Activated CD8-positive, alpha-beta memory T cell treated with anti-CD3 and anti-CD28 coated beads, Interleukin-2, amount 50 U/mL, for 48 hours (primary cell): ENCODE measurements at regions not wholly inside any gene's neighbourhood (a gene's known extent, or its start where the extent isn't known, plus 50 kb on each side); places are given as distances from the start of the nearest gene placed in this dataset.
A peak's percentile ranks its signal among the peaks of the same experiment; 100 is the strongest.

Experiments used
- DNase-seq: peaks from one replicate; pipeline ENCODE4 v3.0.0-alpha.2; 2020

DNA sequence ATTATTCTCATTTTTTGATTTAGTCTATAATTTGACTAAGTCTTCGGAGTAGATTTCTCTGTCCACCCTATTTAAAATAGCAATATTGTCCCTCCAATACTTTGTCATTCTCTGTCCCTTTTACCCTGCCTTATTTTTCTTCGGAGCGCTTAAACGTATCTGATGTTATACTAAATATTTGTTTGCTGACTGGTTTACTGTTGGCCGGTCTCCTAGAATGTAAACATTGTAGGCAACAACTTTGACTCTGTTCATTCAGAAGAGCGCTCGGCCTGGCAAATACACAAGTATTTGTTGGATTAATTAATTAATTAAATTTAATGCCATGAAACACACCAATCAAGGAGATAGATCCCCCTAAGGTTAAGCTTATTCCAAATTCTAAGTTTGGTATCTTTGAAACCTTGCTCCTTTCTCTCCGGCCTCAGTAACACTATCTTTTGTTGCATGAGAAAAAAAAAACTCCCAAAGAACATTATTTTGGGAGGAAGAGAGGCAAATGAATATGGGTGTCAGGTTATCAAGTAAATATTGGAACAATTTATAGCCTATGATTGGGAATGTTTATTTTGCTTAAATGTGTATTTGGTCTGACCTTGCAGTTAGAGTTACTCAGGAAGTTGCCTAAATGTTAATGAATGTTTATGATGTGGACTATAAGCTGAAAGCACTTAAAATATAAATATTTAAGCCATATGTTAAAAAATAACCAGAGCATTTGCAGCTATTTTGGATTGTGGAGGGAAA is 231.1 kb downstream of the SOX4 start:
- no peak for DNase-seq

DNA sequence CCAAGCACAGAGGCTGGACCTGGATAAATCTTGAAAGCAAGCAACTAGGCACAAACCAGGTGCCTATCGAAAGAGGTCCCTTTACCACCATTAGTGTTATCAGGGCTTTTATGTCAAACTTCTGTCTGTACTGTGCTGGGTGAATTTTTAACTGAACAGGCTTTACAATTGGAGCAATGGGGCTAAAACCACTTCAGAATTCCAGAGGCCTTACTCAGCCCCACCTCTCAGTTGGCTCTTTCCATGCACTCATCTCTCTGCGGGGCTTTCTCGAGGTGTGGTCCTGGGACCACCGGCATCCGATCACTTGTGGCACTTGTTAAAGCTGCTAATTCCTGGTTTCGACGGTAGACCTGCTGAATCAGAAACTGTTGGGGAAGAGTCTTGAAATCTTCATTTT is 232.5 kb downstream of the SOX4 start:
- DNase-seq: no peak

DNA sequence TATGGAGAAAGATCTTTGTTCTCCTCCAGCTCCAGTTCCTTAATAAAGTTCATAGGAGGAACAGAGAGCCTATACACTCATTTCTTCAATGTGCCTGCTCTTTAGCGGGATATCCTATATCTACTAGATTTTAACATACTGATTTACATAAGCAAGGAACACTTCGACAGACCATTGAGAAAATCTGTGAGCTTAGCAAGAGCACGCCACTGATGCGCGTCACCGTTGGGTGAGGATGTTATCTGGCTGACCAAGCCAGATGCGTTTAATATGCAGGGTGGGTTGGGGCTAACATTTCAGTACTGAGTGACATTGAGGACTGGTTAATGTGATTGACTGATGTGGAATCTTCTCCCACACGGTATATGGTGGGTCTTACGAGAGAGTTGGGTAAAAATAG is 233.4 kb downstream of the SOX4 start:
- DNase-seq: no peak

DNA sequence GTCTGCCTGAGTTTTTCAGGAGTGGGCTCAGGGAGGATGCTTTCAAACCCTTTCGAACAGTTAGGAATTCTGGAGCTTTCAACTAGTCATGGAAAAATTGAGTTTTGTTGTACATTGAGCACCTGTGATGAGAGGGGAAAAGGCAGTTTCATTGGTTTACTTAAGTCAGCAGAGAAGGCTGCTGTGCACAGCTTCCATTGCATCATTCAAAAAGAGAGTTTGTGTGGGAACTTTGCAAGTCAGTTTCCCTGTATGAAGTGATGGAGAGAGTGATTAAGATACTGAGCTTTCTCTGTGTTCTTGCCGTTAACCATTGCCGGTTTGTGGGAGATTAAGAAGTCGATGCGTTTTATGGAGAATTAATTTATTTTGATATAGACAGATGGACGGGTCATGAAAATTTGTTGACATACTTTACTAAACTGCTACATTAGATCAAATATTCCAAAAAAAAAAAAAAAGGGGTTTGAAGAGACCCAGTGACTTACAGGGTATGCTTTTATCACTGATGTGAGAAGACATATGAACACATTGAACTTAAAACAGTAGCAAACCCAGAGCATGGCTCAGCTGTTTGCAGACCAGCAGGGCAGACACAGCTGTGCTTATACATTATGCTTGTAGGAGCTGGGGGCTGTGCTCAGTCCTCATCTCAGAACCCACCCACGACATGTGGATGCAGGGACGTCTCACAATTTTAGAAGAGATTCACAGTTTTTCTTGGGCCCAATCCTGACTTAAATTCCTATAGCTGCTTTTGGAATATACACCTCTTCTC is 234.1 kb downstream of the SOX4 start:
- DNase-seq: no peak

DNA sequence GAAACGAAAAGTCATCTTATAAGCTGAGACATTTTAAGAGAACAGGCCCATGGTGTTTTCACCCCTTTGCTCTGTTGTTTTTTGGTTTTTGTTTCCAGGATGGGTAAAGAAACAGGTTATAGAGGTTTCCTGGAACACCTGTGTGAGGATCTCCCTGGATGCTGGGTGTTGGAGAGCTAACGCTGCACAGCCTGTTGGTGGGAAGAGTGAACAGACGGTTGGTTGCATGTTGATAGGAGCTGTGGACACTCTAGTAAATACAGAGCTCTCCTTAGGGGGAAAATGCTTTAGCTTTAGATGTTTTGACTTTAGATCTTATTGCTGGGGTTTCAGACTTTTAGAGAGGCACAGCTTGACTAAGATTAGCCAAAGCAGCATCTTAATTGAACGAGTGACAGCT is 235.2 kb downstream of the SOX4 start:
- no peak for DNase-seq

DNA sequence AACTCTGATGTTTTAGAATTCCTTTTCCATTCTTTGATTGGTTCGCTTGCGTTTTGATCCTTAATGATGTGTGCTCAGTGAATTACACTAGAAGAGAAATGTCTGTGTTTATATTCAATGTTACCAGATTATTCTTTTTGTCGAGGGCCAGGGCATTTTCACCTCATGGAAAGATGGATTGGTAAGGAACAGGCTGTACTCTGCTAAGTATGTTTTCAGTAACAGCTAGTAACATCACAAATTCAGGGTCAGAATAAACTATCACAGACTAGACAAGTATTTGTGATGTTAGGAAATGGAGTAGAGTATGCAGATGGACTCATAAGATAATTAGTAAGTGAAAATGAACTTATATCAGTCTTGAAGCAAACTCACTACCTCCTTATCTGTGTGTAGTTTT is 235.6 kb downstream of the SOX4 start:
- no peak for DNase-seq

DNA sequence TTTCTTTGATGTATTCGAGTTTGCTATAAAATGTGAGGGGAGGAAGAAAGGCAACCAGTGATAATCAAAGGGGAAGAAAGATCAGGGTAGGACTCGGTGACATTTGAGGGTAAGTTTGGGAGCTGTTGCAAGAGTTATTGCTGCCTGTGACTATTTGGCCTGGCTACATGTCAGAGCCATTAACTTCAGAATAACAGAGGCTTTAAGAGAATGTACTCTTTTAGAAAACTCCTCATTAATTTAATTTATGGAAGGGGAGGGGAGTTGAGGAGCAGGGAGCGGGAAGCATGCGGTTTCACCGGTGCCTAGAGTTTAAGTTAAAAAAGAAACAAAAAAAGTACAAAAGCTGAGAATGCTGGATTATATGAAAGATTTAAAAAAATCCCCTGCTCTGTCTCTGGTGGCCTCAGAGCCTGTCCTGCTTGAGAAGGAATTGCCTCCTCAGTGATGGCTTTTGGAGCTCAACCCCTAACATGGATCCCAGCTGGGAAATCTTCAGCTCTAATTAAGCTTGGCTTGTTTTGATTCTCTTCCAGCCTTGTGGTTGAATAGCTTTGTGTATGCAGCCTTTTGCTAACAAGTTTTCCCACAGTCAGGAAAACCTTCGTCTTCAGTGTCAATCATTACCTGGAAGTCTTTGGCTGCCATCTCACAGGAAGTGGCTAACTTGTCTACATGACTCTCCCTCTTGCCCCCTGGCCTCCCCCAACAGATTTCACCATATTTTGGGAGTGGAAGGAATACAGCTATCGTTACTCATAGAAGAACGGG is 238.2 kb downstream of the SOX4 start:
- no peak for DNase-seq

DNA sequence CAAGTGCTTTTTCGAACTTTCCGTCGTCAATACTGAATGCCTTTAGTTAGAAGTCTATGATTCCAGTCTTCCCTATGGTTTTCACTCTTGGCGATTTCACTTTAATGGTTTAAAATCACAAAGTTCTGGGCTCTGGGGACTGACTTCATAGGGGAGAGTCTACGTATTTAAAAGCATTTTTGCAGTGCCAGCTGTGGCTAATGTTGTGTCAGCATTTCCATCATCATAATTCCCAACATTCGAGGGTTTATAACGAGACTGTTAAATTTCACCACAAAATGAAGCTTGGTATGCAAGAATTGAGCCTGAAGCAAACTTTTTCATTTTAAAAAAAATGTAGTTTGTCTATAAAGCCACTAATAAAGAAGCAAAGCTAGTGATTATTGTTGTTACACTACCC is 242.7 kb downstream of the SOX4 start:
- no peak for DNase-seq

DNA sequence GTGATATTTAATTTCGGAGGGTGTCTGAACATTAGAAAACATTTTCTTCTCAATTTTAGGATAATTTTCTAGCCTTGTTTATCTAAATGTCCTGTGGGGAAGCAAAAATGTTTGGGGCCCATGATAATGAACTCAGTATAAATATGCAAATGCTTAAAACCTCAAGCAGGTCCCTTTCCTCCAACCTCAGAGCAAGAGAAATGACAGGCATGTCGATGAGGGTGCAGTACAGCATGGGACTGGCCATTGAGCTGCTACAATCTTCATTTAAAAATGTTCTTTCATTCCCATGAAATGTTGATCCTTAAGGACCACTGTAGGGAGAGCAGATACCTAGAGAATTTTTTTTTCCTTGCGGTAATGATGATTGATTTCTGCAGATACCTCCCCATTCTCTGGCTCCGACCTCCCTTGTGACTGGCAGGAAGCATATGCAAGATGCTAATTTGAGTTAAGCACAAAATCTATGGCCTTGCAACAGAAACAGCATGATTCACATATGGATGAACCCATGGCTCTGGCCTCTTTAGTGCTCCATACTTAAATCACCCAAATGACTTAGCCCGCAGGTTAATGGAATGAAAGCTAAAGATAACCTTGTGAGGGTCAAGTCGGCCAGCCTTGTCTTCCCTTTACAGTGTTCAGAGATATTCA is 243.3 kb downstream of the SOX4 start:
- no peak for DNase-seq

DNA sequence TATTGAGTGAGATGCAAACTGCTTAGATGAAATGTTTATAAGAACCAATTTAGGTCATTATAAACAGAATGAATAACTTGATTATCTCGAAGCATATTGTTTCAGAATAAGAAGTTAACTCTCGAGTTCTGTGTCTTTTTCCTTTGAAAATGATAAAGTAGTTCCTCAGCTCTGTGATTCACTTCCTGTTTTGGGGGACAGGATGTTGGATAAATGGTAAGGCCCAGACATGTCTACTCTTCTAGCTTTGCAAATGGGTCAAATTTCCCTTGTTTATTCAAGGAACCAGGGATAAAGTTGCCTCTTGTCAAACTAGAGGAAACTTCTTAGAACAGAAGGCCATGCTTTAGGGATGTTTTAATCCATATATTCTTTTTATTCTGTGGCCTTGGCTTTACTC is 246.9 kb downstream of the SOX4 start:
- no peak for DNase-seq

DNA sequence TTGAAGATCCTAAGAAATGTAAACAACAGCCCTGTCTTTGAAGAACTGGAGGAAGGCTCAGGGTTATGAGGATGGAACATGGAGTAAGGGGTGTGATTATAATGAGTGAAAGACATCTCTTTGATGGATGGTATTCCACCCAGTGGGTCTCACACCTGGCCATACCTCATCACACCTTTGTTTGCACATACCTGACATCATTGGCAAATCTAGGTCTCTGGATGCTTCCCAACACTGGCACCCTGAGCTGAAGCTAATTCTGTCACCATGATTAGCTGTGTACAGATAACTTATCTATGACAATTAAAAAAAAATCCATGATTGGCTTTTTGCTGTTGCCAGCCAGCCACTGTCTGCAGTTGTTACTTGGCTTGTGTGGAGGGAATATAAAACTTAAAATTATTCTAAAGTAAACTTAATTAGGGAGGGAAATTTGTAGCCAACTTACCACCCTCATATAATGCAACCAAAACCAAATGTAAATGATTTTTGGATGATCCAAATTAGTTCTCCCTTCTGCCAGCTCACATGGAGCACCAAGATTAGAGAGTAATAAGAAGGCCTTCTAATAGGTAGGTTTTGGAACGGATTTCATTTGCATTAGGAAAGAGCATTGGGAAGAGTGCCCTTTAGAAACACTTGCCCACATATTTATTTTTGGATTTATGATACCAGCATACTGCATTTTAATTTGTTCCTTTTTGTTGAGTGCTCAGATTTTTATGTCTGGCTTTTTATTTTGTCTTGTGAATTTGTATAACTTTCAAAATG is 249.5 kb downstream of the SOX4 start:
- no peak for DNase-seq

DNA sequence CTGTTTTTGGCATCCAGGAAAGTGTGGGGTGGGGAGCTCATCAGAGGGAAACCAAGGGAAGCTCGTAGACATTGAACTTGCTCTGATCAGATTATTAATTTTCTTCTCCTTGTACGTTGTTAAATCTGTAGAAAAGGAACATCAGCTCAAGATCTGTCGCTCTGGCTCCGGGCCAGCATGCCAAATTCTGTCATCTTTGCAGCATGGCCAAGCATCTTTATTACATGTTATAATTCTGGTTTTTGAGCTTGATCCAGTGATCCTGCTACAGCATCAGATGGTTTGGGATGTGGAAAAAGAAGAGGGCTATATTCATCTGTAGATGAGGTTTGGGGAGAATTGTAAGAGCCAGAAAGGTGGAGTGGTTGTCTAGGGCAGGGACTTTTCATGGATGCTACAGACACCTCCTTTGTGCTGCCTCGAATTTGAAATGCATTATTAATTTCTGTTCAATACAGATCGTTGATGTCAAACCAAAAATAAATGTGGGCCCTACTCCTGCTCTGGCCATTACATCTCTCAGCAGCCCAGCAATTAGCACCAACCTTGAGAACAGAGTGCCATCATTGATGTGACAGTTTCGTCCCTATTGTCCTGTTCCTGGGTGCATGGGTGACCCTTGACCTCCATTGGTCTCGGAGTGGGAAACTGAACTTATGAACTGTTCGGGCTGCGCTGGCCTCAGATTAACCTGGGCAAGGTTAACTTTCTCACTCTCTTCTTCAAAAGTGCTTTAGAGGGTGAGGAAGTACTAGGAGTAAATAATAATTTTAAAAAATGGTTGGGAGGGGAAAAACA is 250.8 kb downstream of the SOX4 start:
- DNase-seq: no peak

DNA sequence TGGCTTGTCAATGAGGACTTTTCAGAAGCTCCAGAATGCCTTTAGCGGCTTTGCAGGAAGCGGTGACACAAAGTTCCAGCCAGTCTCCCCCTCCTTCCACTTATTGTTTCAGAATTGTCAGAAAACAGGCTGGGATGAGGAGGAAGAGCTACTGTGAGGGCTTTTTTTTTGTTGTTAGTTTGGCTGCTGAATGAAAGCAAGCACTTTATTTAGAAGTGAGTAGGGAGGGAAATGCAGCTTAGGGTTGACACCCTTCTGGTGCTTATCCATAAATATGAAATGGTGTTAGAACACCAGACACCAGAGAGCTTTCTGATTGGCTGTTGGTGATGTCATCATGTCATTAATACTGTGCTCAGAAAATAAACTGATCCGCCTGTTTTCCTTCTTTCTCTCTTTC is 251.5 kb downstream of the SOX4 start:
- no peak for DNase-seq

DNA sequence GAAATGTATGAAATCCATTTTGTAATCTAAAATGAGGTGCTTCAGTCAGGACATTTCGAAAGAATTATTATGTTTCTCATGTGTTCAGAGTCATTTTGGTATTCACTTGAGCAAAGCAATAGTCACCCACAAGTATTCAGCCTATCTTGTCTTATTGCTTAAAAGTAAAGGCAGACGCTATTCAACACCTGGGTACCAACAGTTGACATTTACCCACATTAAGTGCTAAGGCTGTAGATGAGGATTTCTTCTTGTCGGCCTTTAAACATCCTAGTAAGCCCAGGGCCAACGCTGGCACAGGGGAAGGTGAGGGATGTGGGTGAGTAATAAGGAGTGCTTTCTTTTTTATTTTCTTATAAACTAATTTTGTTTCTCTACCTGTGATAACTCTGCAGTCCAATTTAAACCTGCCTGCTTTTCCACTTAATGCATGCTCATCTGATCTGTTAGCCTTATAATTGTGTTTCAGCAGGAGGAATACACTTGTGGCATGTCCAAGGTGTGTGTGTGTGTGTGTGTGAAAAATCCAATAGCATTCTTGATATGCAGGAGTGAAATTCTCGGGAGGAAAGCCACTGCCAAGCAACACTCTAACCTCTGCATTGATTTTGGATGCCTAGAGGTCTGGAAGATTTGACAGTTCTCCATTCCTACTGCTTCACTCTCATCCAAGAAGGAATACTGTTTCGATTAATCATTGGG is 252.0 kb downstream of the SOX4 start:
- DNase-seq: no peak

DNA sequence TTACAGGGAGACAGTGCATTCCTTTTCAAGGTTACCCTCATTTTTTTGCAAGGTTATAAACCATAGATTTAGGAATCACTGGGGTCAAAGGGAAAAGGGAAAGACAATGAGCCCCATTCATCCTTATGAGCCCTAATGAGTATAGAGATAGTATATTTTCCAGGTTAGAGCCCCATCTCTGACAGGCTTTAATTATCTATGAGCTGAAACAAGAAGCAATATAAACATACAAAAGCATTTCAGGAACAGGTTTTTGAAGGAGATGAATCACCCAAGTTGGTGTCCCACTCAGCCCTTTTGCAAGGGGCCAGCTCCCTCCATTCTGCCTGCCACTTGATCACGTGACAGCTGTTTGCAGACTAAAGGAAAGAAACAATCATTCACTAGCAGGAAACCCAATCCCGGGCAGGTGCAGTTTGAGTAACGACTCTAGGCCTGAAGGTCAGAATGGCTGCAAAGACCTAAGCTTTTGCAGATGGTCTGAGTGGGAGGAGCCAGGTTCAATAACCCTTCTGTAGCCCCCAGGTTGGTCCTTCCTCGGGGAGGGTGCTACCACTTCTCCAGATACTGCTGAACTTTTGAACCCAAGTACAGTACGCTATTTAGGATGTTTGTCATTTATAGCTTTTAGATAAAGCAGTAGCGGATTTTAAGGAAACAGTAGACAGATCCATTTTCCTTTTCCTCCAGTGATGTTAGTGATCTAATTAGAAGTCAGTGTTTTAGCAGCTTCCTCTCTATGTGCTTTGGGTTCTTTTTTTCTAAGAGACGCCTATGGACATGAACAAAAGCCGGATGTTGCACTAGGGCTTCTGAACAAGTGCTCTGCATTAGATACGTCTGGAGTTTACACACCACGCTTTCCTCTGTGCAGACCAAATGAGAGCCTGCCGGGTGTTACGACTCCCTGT is 253.2 kb downstream of the SOX4 start:
- peak; percentile 46 for DNase-seq

DNA sequence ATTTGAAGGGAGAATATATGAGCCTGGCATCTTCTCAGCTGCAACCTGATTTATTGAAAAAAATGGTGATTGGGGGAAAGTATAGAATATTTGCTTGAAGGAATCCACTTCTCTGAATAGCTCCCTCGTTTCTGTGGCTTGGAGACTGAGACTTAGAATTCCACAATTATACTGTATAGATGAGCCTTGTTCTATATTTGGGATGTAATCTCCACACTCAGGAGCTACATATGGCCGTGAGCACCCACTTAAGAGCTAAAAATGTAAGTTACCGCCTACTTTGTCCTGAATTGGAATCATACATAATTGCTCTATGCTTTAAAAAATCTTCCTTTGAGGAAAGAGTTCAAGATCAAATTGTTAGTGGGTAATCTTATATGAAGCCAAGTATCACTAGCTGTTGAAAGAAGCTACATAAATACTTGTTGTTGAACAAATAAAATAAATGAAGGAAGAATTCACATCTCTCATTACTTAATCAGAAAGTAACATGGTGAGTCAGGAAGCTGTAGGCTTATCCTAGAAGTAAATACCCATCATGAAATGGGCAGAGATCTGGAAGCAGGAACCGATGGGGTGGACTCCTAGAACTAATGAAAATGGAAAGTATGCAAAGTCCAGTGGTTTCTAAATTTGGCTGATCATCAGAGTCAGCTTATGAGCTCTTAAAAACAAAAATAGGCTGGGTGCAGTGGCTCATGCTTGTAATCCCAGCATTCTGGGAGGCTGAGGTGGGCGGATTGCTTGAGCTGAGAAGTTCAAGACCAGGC is 254.3 kb downstream of the SOX4 start:
- DNase-seq: no peak

DNA sequence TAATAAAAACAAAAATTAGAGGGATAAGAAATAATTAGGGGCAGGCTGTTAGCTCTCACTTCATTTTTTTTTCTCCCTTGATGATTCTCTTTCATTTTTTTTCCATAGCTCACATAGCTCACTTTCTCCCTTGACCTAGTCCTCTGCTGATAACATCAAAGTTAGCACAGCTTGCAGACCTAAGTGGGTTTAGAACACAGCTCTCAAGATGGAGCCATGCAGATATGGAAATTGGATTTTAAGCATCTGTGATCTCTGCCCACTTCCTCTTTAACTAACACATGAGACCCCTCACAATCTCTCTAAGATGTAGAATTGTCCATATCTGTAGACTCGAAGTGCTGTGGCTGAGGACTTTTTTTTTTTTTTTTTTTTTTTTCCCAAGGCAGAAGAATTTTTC is 257.1 kb downstream of the SOX4 start:
- no peak for DNase-seq

DNA sequence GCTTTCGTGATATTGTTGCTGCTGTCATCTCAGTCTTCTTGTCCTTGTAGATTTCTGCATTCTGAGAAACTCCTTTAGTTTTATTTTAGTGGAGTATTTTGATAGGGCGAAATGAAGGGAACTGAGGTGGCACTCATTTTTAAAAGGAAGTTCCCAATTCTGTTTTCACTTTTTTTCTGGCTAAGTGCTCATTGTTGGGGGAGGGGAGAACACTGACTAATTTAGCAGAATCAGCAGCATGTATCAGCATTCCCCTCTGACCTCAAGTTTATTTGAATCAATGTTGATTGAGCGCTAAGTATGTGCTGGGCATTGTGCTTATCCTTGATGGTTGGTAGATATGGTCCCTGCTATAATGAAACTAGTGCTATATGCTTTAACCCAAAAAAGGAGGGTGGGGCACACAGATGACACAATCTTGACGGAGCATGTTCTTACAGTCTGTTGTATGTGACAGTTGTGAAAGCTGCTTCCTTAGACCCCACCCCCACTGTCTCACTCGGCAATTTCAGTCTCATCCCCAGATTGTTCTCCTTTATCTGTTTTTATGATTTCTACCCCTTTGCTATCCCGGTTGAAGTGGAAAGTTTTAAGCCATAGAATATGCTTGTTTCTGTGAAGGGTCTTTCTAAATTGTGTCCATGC is 262.4 kb downstream of the SOX4 start:
- DNase-seq: no peak

DNA sequence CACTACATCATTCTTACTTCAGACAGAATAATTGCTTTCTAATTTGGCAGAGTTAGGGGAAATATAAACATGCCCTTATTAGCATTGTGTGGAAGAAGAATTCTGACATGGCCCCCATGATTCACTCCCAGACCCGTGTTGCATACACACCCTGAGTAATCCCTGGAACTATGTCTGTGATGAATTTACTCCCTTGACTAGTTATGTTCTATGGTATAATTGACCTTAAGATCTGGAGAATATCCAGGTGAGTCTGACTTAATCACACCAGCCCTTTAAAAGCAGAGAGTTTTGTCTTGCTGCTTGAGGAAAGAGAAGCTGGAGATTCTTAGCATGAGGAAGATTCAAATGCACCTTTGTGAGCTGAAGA is 262.9 kb downstream of the SOX4 start:
- no peak for DNase-seq
